GM10248 (cell line): ENCODE measurements at regions not wholly inside any gene's neighbourhood (a gene's known extent, or its start where the extent isn't known, plus 50 kb on each side); places are given as distances from the start of the nearest gene placed in this dataset.

ENCODE experiments used
- CTCF ChIA-PET: fragments of 300-600 bp; sonication (Branson Sonifier 250); formaldehyde crosslinking; extraction: SDS; loops from one replicate; lab custom pipeline; 2021; ENCODE audit warnings: antibody characterized with exemption; lab: Yijun Ruan, JAX
- POLR2A ChIA-PET: fragments of 350-650 bp; sonication (Branson Sonifier 250); formaldehyde crosslinking; extraction: SDS; loops from one replicate; lab custom pipeline; 2020; ENCODE audit warnings: antibody characterized with exemption; lab: Yijun Ruan, JAX
- DNase-seq: peaks from one replicate; pipeline ENCODE4 v3.0.0; 2012; ENCODE audit errors: extremely low spot score
- CTCF ChIP-seq: IDR thresholded peaks from 2 replicates; pipeline ENCODE4 v1.5.1; 2012; ENCODE audit warnings: mild to moderate bottlenecking, low read depth; ENCODE audit errors: extremely low read depth, missing control alignments, control extremely low read depth

GRCh38 chr12:30153981-30154380 lies 370.2 kb upstream of the TMTC1 start:
- CTCF ChIA-PET, result interaction anchor here (2.0 kb wide), 1 partner anchor 10 kb away, joined by 7 read pairs; no protein-coding TSS in a partner anchor
- DNase-seq, result no peak
- TF ChIP-seq CTCF, result no peak
- POLR2A ChIA-PET, result no interaction called here

- POLR2A ChIA-PET, result no interaction called here
- DNase-seq, result no peak
- no peak for TF ChIP-seq CTCF
- CTCF ChIA-PET, result no interaction called here
Measured at GRCh38 chr12:30152705-30153104, 369.0 kb upstream of the TMTC1 start.

- CTCF ChIA-PET, result no interaction called here
- DNase-seq, result no peak
- no peak for TF ChIP-seq CTCF
- POLR2A ChIA-PET, result no interaction called here
Measured at GRCh38 chr12:30151831-30152230, 368.1 kb upstream of the TMTC1 start.

- DNase-seq, result no peak
- ChIA-PET CTCF (interaction anchor here (1.2 to 2.1 kb wide), 2 partner anchors 18 to 105 kb away, joined by 3 to 7 read pairs; no protein-coding TSS in a partner anchor), POLR2A (no interaction called here)
- TF ChIP-seq CTCF, result no peak
Measured at GRCh38 chr12:30146561-30146960, 362.8 kb upstream of the TMTC1 start.

GRCh38 chr12:30145684-30146032 lies 361.9 kb upstream of the TMTC1 start:
- no peak for DNase-seq
- TF ChIP-seq CTCF, result no peak
- ChIA-PET POLR2A (no interaction called here), CTCF (interaction anchor here (2.1 to 2.3 kb wide), 2 partner anchors 9 to 17 kb away, joined by 7 read pairs; no protein-coding TSS in a partner anchor)

GRCh38 chr12:30144777-30145683 lies 361.3 kb upstream of the TMTC1 start:
- ChIA-PET CTCF (interaction anchor here (1.2 to 2.3 kb wide), 3 partner anchors 9 to 16 kb away, joined by 3 to 7 read pairs (median 7); no protein-coding TSS in a partner anchor), POLR2A (no interaction called here)
- TF ChIP-seq CTCF, result no peak
- no peak for DNase-seq
